ENCODE measurements at regions not wholly inside any gene's neighbourhood (a gene's known extent, or its start where the extent isn't known, plus 50 kb on each side); places are given as distances from the start of the nearest gene placed in this dataset.
"Not testable (repeated sequence)": the region's sequence is repeated elsewhere in the genome, so short reads cannot be mapped to it uniquely, and the experiment has no call there.

DNA sequence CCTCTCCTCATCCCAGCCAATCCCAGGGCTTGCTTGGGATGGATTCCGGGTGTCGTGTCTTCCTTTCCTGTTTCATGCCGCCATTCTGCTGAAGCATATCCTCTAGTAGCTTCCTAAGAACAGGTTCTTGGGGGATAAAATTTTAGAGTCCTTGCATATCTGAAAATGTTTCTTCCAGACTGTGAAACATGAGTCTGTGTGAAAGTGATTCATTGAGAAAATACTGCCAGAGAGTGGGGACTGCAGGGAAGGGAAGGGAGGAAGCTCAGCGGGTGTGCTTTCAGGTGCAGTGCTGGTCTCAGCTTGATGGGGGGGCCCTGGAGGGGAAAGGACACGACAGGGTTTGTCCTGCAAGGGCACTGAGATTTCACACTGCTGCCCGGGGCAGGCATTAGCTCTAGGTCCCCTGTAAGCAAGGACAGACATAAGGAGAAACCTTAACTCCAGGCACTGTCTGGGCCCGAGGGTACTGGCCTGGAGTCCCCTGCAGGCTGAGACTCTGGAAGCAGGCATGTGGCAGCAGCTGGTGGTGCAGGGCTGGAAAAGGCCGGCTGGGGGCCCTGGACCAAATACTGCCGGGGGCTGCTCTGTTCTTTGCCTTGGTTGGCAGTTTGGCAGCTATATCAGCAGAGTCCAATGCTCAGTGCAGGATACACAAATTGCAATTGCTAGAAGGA is 97.6 kb upstream of the HS6ST1 start:
- no peak for DNase-seq

DNA sequence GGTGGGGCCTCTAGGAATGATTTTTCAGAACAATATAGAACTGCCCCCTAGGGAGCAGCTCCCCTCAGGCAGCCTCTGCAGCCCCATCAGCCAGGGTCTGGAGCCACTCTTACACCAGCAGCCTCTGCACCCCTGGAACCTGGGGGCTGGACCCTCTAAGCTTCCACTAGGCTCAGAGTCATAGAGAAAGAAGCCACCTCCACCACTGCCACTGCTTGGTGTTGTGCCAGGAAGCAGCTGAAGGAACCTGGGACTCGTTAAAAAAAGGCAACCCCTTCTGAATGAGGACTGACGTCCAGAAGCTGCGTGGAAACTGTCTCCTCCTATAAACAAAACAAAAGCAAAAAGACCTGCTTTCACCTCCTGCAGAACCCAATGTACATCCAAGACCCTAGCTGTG is 98.1 kb upstream of the HS6ST1 start:
- no peak for DNase-seq

DNA sequence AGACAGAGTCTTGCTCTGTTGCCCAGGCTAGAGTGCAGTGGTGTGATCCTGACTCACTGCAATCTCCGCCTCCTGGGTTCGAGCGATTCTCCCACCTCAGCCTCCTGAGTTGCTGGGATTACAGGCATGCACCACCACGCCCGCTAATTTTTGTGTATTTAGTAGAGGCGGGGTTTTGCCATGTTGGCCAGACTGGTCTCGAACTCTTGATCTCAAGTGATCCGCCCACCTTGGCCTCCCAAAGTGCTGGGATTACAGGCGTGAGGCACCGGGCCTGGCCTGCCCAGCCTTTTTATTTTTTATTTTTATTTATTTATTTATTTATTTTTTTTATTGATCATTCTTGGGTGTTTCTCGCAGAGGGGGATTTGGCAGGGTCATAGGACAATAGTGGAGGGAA is 98.6 kb upstream of the HS6ST1 start:
- not testable (repeated sequence) for DNase-seq

DNA sequence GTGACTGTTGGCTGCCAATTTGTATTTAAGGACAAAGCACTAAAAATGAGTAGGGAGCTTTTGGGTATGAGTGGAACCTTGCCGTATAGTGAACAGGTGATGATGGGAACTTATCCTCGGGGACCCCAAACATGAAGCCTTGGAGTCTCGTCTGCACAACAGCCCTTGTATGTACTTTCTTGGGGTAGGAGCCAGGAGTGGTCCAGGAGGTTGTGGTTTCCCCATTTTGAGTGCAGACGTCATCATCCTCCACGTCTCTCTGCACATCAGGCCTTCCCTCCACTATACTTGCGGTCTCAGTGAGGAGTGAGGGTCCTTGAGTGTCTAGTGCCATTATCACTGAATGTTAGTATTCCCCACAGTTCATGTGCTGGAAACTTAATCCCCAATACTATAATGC is 101.5 kb upstream of the HS6ST1 start:
- DNase-seq, result no peak

- DNase-seq, result no peak
These were observed 102.1 kb upstream of the HS6ST1 start for GRCh38 chr2:128420776-128421175.

DNA sequence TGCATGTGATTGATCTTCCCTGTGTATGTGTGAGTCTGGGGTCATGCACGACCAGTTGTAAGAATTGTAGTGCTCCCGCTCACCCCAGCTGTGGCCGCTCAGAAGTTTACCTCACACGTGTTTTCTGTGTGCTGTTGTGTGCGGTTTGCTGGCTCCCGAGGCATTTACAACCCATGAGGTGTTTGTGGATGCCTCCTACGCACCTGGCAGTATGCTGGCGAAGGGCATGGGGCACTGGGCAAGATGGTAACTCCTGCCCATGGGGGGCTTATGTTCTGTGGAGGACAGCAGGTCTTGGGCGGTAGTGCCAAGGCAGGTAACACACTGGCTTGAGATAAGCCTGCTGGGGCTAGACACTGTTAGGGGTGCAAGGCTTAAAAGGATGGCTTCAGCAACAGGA is 102.6 kb upstream of the HS6ST1 start:
- no peak for DNase-seq

- DNase-seq, result no peak
These were observed 103.2 kb upstream of the HS6ST1 start for GRCh38 chr2:128421861-128422311.

DNA sequence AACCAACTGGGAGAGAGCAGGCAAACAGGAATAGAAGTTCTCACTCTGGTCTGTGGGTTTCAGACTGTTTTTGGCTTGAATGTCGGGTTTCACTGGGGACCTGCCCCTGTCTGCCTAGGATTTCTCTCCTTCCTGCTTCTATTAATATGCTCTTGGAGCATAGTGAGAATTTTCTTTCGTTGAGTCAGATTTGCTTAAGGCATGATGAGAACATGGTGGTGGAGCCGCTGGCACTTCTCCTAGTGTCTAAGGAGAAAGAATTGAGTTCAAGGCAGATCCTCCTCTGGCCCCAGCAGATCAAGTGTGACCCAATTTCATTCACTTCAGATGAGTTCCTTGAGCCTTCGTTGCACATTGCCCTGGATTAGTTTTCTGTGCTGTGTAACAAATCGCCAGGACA is 103.9 kb upstream of the HS6ST1 start:
- DNase-seq, result no peak

DNA sequence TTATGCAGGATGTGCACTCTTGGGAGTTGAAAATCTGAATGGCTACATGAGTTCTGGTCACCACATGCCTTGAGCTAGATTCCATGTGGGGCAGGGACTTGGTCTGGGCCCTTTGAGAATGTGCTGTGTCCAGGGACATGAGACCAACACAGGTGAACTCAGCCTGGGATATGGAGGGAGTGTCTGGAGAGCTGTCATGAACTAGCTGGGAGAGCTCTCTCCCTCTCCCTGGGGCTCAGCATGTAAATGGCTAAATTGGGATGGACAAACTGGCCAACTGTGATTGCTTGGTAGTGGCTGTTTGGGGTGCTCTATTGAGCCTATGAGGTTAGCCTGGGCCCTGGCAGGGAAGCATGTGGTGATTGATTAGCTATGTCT is 105.1 kb upstream of the HS6ST1 start:
- no peak for DNase-seq

GRCh38 chr2:128424406-128425171 is 105.9 kb upstream of the HS6ST1 start:
- DNase-seq, result no peak

- no peak for DNase-seq
These were observed 106.5 kb upstream of the HS6ST1 start for GRCh38 chr2:128425216-128425615.

GRCh38 chr2:128425731-128426620 is 107.3 kb upstream of the HS6ST1 start:
- no peak for DNase-seq

DNA sequence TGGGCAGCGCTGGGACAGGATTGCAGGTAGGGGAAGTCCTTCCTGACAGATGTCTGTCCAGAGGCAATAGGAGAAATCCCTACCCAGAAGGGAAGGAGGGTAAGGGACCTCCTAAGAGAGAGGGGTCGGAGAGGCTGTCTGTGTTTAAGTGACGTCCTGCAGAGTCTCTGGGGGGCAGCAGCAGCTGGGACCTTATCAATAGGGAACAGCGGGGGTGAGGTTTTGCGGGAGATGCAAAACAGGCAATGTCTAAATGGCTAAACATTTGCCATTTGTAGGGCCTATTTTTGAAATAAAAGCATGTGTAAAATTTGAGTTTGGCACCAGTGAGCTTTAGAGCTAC is 108.7 kb upstream of the HS6ST1 start:
- no peak for DNase-seq

DNA sequence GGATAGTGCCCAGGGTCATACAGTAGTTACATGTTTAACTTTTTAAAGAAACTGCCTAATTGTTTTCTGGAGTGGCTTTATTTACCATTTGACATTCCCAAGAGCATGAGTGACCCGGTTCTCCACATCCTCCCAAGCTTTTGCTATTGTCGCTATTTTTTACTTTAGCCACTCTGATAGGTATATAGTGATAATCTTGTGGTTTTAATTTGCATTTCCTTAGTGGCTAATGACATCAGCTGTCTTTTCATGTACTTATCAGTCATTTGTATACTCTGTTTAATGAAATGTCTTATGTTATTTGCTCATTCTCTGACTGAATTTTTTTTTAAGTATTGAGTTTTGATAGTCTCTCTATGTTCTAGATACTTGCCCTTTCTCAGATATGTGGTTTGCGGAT is 109.7 kb upstream of the HS6ST1 start:
- DNase-seq, result no peak

GRCh38 chr2:128432423-128432822 is 113.8 kb upstream of the HS6ST1 start:
- DNase-seq, result no peak

GRCh38 chr2:128433911-128434550 is 115.4 kb upstream of the HS6ST1 start:
- DNase-seq, result no peak

- DNase-seq, result no peak
These were observed 117.2 kb upstream of the HS6ST1 start for GRCh38 chr2:128435576-128436478.

DNA sequence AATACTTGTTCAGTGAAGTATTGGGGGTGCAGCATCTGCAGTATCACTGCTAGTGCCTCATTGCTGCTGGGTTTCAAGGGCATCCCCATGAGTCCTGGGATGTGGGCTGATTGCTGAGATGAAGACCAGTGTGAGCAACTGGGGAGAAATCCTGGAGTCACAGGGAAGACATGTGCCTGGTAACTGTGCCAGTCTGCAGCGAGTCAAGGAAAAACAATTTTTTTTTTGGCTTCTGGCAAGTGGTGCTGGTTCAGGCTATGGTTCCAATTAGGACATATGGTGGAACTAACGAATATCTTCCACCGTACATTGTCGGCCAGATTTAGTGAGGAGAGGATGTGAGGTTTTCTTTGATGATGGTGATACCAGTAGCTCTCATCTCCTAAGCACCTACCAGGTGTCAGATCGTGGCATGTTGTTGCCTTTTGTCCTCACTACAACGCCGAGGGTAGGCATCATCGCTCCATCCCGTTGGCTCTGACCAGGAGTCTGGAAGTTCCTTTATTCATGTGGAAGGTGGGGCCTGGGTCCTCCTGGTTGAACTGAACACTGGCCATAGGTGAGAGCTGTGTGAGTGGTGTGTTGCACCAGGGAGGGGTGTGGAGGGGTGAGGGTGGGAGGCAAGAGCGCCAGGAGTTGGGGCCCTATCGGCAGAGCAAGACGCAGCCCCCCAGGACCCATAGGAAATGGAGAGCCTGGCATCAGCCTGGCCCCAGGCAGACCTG is 118.0 kb upstream of the HS6ST1 start:
- DNase-seq, result no peak

DNA sequence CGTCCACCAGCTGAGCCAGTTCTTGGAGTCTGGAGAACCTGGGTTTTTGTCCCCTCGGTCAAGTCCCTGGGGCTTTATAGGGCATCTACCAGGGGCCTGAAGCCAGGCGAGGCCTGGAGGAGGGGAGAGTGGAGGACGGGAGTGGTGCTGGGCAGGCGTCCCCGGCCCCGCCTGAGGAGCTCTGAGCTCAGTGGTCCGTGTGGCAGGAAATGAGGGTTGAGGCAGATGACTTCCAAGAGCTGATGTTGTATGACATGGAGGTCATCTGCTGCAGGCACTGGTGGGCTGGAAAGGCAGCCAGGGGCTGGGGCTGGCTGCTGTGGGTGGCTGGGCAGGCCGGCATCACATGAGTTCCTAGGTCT is 118.5 kb upstream of the HS6ST1 start:
- DNase-seq, result no peak

- DNase-seq, result no peak
These were observed 119.4 kb upstream of the HS6ST1 start for GRCh38 chr2:128438091-128438490.

DNA sequence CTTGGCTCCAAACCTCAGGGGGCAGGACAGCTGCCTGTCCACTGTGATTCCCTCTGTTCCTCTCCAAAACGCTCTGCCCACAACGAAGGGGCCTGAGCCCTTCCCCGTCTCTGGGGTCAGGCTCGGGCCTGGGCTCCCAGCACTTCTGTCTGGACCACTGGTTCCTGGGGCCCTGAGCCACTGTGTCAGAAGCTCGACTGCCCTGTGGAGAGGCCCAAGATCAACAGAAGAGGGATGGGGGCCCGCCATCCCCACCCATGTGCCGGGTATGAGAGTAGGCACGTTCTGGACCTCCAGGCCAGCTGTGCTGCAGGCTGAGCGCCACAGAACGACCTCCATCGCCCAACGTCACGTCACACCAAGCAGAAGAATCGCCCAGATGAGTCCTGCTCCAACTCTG is 119.9 kb upstream of the HS6ST1 start:
- no peak for DNase-seq

Measured in GDM1 (cell line).